ENCODE measurements at regions not wholly inside any gene's neighbourhood (a gene's known extent, or its start where the extent isn't known, plus 50 kb on each side); places are given as distances from the start of the nearest gene placed in this dataset.

- 90 to 91% methylated on average over 11 of the region's 11 CpGs for WGBS, 2 donors
Measured at GRCh38 chr6:110036408-110037302, 58.5 kb downstream of the GPR6 start.

DNA sequence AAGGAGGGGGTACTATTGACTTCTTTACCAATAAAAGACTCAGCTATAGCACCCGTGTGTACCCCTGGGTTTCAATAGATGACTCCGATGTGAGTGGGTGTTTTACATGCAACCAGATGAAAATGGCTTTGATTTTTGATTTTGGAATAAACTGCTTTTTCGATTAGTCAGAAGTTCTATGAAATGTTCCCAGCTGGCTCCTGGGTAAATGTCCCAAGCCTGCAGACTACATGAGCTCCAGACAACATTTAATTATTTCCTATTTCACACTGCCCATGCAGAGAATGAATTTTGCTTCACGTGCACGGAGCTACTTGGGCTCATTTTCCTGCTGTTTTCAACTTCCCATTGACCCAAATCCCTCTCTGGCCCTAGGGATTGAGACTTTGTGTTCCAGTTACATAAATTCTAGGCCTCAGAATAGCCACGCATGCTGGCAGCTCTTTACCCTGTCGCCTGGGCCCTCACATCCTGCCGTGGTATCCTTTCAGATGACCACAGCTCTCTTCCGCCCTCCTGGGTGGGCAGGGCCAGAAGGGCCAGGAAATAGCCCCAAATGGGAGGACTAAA is 59.7 kb downstream of the GPR6 start:
- Histone ChIP-seq H3K4me3 (no peak overlapping the region), H3K36me3 (no peaks in the 10 kb centered on the region), H3K27ac (no peak overlapping the region), H3K9me3 (no peaks in the 10 kb centered on the region), H3K4me1 (peaks cover 0 to 4% (median 0%) of the 10 kb centered on the region in 4 donors), H3K27me3 (no peaks in the 10 kb centered on the region)
- DNase-seq = no peak
- WGBS, 2 donors = 90 to 93% methylated on average over 9 of the region's 9 CpGs
- no peak for TF ChIP-seq EP300 (IDR thresholded peaks at IDR 0.05)
- TF ChIP-seq POLR2A (IDR thresholded peaks at IDR 0.05) = no peak
- TF ChIP-seq, protein P1, sequence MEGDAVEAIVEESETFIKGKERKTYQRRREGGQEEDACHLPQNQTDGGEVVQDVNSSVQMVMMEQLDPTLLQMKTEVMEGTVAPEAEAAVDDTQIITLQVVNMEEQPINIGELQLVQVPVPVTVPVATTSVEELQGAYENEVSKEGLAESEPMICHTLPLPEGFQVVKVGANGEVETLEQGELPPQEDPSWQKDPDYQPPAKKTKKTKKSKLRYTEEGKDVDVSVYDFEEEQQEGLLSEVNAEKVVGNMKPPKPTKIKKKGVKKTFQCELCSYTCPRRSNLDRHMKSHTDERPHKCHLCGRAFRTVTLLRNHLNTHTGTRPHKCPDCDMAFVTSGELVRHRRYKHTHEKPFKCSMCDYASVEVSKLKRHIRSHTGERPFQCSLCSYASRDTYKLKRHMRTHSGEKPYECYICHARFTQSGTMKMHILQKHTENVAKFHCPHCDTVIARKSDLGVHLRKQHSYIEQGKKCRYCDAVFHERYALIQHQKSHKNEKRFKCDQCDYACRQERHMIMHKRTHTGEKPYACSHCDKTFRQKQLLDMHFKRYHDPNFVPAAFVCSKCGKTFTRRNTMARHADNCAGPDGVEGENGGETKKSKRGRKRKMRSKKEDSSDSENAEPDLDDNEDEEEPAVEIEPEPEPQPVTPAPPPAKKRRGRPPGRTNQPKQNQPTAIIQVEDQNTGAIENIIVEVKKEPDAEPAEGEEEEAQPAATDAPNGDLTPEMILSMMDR (IDR thresholded peaks at IDR 0.05) = no peak
- TF ChIP-seq POLR2AphosphoS5 (IDR thresholded peaks at IDR 0.05) = no peak
- intact Hi-C loops (cut with DNase I) = loop anchor here (5.0 kb wide), 1 partner anchor 354 kb away; no protein-coding TSS in a partner anchor

More at GRCh38 chr6:110036408-110037302, 58.5 kb downstream of the GPR6 start:
- Histone ChIP-seq H3K4me3 (no peak overlapping the region), H3K27ac (no peak overlapping the region), H3K27me3 (no peaks in the 10 kb centered on the region), H3K9me3 (no peaks in the 10 kb centered on the region), H3K4me1 (peaks cover 0 to 4% (median 0%) of the 10 kb centered on the region in 4 donors), H3K36me3 (no peaks in the 10 kb centered on the region)
- DNase-seq = no peak
- TF ChIP-seq POLR2AphosphoS5 (IDR thresholded peaks at IDR 0.05) (no peak), POLR2A (IDR thresholded peaks at IDR 0.05) (no peak), EP300 (IDR thresholded peaks at IDR 0.05) (no peak)
- TF ChIP-seq, protein P1 (IDR thresholded peaks at IDR 0.05) = no peak
- intact Hi-C loops (cut with DNase I) = loop anchor here (5.0 kb wide), 1 partner anchor 356 kb away; no protein-coding TSS in a partner anchor

GRCh38 chr6:110039364-110039980 is 61.4 kb downstream of the GPR6 start:
- Histone ChIP-seq H3K4me3 (peak overlapping the region in 2 of 4 donors; percentile 19 to 20), H3K9me3 (no peaks in the 10 kb centered on the region), H3K27me3 (no peaks in the 10 kb centered on the region), H3K4me1 (peaks cover 0 to 4% (median 0%) of the 10 kb centered on the region in 4 donors), H3K27ac (no peak overlapping the region), H3K36me3 (no peaks in the 10 kb centered on the region)
- peak; percentile 86 for DNase-seq
- intact Hi-C loops (cut with DNase I) = loop anchor here (5.0 kb wide), 1 partner anchor 353 kb away; no protein-coding TSS in a partner anchor
- 7% methylated on average over 7 of the region's 7 CpGs for whole genome bisulfite sequencing, 2 donors
- TF ChIP-seq, protein P1 (IDR thresholded peaks at IDR 0.05) = peak in 3 of 4 experiments; percentile 63 to 81 (median 74)
- TF ChIP-seq POLR2A (IDR thresholded peaks at IDR 0.05) = no peak

- intact Hi-C loops (cut with DNase I) = loop anchor here (5.0 to 10.0 kb wide), 3 partner anchors 333 to 515 kb away; no protein-coding TSS in a partner anchor
- peaks cover 0 to 4% (median 0%) of the 10 kb centered on the region in 4 donors for H3K4me1 ChIP-seq
- TF ChIP-seq POLR2AphosphoS5 (IDR thresholded peaks at IDR 0.05) = no peak
- TF ChIP-seq, protein P1 (IDR thresholded peaks at IDR 0.05) = no peak
- TF ChIP-seq EP300 (IDR thresholded peaks at IDR 0.05) = no peak
- no peak for TF ChIP-seq POLR2A (IDR thresholded peaks at IDR 0.05)
- DNase-seq = no peak
- H3K27me3 ChIP-seq = no peaks in the 10 kb centered on the region
- 12 to 16% methylated on average over 15 of the region's 15 CpGs for WGBS, 2 donors
- no peaks in the 10 kb centered on the region for H3K9me3 ChIP-seq
- no peaks in the 10 kb centered on the region for H3K36me3 ChIP-seq
- H3K4me3 ChIP-seq = peak overlapping the region in 2 of 4 donors; percentile 19 to 20
- H3K27ac ChIP-seq = no peak overlapping the region
Measured at GRCh38 chr6:110039981-110040383, 61.9 kb downstream of the GPR6 start.

Data from sigmoid colon (tissue), 6 donors.